ENCODE measurements at regions not wholly inside any gene's neighbourhood (a gene's known extent, or its start where the extent isn't known, plus 50 kb on each side); places are given as distances from the start of the nearest gene placed in this dataset.
"Not testable (repeated sequence)": the region's sequence is repeated elsewhere in the genome, so short reads cannot be mapped to it uniquely, and the experiment has no call there.

DNA sequence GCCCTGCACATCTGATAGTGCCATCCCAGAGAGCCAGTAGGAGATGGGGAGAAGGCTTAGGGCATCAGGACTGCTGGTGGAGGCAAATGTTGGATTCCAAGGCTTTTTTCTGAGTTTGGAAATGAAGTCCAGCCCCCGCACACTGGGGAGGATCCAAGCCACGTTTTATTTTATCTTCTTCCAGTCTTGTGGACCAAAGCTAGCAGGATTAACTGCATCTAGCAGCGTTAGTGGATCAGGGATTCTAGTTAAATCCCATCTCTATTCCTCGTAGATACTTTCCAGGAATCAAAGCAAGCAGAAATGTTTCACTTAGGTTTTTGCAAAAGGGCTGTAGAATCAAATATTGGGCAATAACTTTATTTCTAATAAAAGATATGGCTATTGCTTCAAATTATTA, 114.7 kb upstream of the OR13F1 start:
- H4K20me1 ChIP-seq (ENCODE audit: control insufficient read depth, insufficient read depth, low read length, poor library complexity, severe bottlenecking) = no peaks in the 10 kb centered on the region
- no peak overlapping the region for H3K9ac ChIP-seq (ENCODE audit: low read length)
- WGBS (ENCODE audit: insufficient coverage) = 73% methylated on average over 2 of the region's 4 CpGs
- no peak overlapping the region for H3K27ac Mint-ChIP-seq
- H3K36me3 ChIP-seq (replicated peaks in 1 of 2; ENCODE audit: control extremely low read depth in 1 of 2, control insufficient read depth in 1 of 2, extremely low read depth in 1 of 2, insufficient read depth in 2 of 2, low read length in 1 of 2) = no peaks in the 10 kb centered on the region
- no peaks in the 10 kb centered on the region for H3K27me3 ChIP-seq (replicated peaks in 1 of 4; ENCODE audit: control extremely low read depth in 1 of 4, control insufficient read depth in 3 of 4, insufficient read depth in 4 of 4, low read length in 3 of 4)
- no peak overlapping the region for H2AFZ ChIP-seq (ENCODE audit: insufficient read depth, low read depth, low read length, poor library complexity, severe bottlenecking)
- peaks cover 2% of the 10 kb centered on the region for H3K27me3 Mint-ChIP-seq
- intact Hi-C loops (cut with micrococcal nuclease) = no loop called here
- ATAC-seq (ENCODE audit: low read depth) (no peak), DNase-seq (no peak)
- ChIA-PET CTCF (no interaction called here), POLR2A (no interaction called here)
- no peak overlapping the region for H3K27ac ChIP-seq (ENCODE audit: low read length in 2 of 2)
- H3K4me1 Mint-ChIP-seq = no peaks in the 10 kb centered on the region
- no peaks in the 10 kb centered on the region for H3K79me2 ChIP-seq (ENCODE audit: control insufficient read depth, insufficient read depth, low read length)
- H3K9me3 Mint-ChIP-seq (ENCODE audit: insufficient read depth) = no peaks in the 10 kb centered on the region
- no peak overlapping the region for H3K4me3 ChIP-seq (ENCODE audit: control extremely low read depth in 1 of 5, extremely low read depth in 1 of 5, insufficient read depth in 1 of 5, low read depth in 2 of 5, low read length in 4 of 5)
- no peaks in the 10 kb centered on the region for H3K4me1 ChIP-seq (ENCODE audit: control insufficient read depth in 2 of 2, insufficient read depth in 2 of 2, low read length in 2 of 2)
- TF ChIP-seq EZH2 (IDR thresholded peaks at IDR 0.05; ENCODE audit: borderline replicate concordance, insufficient read depth, low read depth, low read length, poor library complexity, severe bottlenecking) = no peak
- TF ChIP-seq, protein P1, sequence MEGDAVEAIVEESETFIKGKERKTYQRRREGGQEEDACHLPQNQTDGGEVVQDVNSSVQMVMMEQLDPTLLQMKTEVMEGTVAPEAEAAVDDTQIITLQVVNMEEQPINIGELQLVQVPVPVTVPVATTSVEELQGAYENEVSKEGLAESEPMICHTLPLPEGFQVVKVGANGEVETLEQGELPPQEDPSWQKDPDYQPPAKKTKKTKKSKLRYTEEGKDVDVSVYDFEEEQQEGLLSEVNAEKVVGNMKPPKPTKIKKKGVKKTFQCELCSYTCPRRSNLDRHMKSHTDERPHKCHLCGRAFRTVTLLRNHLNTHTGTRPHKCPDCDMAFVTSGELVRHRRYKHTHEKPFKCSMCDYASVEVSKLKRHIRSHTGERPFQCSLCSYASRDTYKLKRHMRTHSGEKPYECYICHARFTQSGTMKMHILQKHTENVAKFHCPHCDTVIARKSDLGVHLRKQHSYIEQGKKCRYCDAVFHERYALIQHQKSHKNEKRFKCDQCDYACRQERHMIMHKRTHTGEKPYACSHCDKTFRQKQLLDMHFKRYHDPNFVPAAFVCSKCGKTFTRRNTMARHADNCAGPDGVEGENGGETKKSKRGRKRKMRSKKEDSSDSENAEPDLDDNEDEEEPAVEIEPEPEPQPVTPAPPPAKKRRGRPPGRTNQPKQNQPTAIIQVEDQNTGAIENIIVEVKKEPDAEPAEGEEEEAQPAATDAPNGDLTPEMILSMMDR (IDR thresholded peaks at IDR 0.05) = no peak
- H3K4me3 Mint-ChIP-seq = no peak overlapping the region
- H3K9me3 ChIP-seq (ENCODE audit: control extremely low read depth in 1 of 3, control insufficient read depth in 2 of 3, insufficient read depth in 1 of 3, low read length in 2 of 3) = no peaks in the 10 kb centered on the region
- H3K4me2 ChIP-seq (replicated peaks; ENCODE audit: low read depth, low read length, poor library complexity, severe bottlenecking) = no peak overlapping the region

DNA sequence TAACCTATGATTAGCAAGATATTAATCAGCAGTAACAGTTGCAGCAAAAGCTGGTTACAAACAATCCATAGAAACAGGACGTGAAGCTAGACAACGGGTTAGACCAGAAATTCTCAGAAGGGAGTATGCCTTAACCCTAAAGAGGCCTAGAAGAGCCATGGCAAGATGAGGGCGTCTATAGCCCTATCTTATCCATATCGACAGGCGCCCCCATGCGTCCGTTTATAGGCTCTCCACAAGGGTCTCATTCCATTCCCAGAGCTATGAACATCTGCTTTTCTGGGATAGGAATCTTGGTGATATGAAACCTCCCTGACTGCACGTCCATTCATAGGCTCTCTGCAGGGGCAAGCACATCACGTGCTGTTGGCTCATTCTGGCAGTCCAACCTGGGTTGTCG, 109.2 kb upstream of the OR13F1 start:
- H4K20me1 ChIP-seq (ENCODE audit: control insufficient read depth, insufficient read depth, low read length, poor library complexity, severe bottlenecking); H3K4me1 ChIP-seq (ENCODE audit: control insufficient read depth in 2 of 2, insufficient read depth in 2 of 2, low read length in 2 of 2); H3K27me3 ChIP-seq (replicated peaks in 1 of 4; ENCODE audit: control extremely low read depth in 1 of 4, control insufficient read depth in 3 of 4, insufficient read depth in 4 of 4, low read length in 3 of 4); H3K27ac ChIP-seq (ENCODE audit: low read length in 2 of 2); H3K79me2 ChIP-seq (ENCODE audit: control insufficient read depth, insufficient read depth, low read length); H3K4me3 ChIP-seq (ENCODE audit: control extremely low read depth in 1 of 5, extremely low read depth in 1 of 5, insufficient read depth in 1 of 5, low read depth in 2 of 5, low read length in 4 of 5); CTCF ChIA-PET; intact Hi-C loops (cut with micrococcal nuclease); ATAC-seq (ENCODE audit: low read depth); H3K4me2 ChIP-seq (replicated peaks; ENCODE audit: low read depth, low read length, poor library complexity, severe bottlenecking); H3K4me3 Mint-ChIP-seq; H3K9me3 Mint-ChIP-seq (ENCODE audit: insufficient read depth); H3K9ac ChIP-seq (ENCODE audit: low read length); H3K9me3 ChIP-seq (ENCODE audit: control extremely low read depth in 1 of 3, control insufficient read depth in 2 of 3, insufficient read depth in 1 of 3, low read length in 2 of 3); H2AFZ ChIP-seq (ENCODE audit: insufficient read depth, low read depth, low read length, poor library complexity, severe bottlenecking); DNase-seq; H3K36me3 ChIP-seq (replicated peaks in 1 of 2; ENCODE audit: control extremely low read depth in 1 of 2, control insufficient read depth in 1 of 2, extremely low read depth in 1 of 2, insufficient read depth in 2 of 2, low read length in 1 of 2); POLR2A ChIA-PET; H3K27ac Mint-ChIP-seq; H3K4me1 Mint-ChIP-seq; H3K27me3 Mint-ChIP-seq: not testable (repeated sequence)
- WGBS (ENCODE audit: insufficient coverage) = 92% methylated on average over 2 of the region's 10 CpGs
